ENCODE measurements at regions not wholly inside any gene's neighbourhood (a gene's known extent, or its start where the extent isn't known, plus 50 kb on each side); places are given as distances from the start of the nearest gene placed in this dataset.

DNA sequence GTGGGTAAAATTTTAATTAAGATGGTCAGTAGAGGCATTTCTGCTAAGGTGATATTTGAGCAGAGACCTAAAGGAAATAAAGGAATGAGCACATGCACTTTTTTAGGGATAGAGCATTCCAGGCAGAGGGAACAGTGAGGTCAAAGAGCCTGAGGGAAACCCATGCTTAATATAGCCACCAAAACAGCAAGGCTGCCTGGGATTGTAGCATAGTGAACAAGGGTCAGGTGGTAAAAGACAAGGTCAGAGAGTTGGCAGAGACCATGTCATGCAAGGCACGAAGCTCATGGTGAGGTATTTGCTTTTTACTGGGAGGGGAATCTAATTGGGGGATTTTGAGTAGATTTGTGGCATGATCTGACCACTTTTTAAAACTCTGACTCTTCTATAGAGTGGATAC is 344.6 kb upstream of the LRRC7 start:
- Histone ChIP-seq H3K27ac (no peak overlapping the region), H3K4me1 (ENCODE audit: low read depth) (no peaks in the 10 kb centered on the region), H3K36me3 (no peaks in the 10 kb centered on the region), H3K27me3 (no peaks in the 10 kb centered on the region), H3K4me3 (no peak overlapping the region), H3K9me3 (ENCODE audit: low read depth) (no peaks in the 10 kb centered on the region)
- TF ChIP-seq CTCF (IDR thresholded peaks at IDR 0.05; ENCODE audit: low read depth, low read length) = no peak
- no peak for DNase-seq (ENCODE audit: low read depth in 1 of 2, low spot score in 1 of 2)

DNA sequence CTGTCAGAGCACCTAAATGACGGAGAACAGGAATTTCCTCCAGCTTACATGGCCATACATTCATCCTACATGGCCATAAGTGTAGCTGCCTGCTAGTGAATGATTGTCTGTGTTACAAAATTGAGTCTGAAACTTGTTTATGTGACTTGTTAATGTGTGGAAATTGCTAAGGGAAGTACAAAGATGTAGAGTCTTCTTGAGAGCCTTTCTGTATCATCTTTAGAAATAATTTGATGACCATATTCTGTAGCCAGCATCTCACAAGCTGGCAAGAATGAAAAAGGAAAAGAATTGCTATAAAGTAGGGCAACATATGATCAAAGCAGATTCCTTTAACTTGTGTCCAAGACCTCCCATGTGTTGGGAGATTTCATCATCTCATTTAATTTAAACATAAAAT is 339.2 kb upstream of the LRRC7 start:
- Histone ChIP-seq H3K9me3 (ENCODE audit: low read depth) (no peaks in the 10 kb centered on the region), H3K4me3 (no peak overlapping the region), H3K4me1 (ENCODE audit: low read depth) (peaks cover 12% of the 10 kb centered on the region), H3K27ac (no peak overlapping the region), H3K36me3 (no peaks in the 10 kb centered on the region), H3K27me3 (no peaks in the 10 kb centered on the region)
- no peak for DNase-seq (ENCODE audit: low read depth in 1 of 2, low spot score in 1 of 2)
- TF ChIP-seq CTCF (IDR thresholded peaks at IDR 0.05; ENCODE audit: low read depth, low read length) = no peak

DNA sequence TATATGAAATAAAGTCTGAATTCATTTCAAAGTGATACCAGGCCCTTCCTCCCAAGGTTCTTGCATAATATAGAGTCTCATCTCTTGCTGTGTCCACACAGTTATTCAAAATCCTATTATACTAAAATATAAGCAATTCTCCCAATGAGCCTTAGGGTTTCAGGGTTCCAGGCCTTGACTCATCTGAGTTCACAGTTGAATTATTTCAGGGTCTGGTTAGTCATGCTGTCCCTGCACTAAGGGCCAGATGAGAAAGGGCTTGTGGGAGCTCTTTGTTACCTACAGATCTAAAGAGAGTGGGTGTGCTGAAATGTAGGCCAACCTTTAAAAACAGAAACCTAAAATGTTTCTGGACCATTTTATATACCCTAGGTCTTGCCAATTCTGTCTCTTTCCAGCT is 337.5 kb upstream of the LRRC7 start:
- no peaks in the 10 kb centered on the region for H3K27me3 ChIP-seq
- H3K36me3 ChIP-seq = no peaks in the 10 kb centered on the region
- no peak for TF ChIP-seq CTCF (IDR thresholded peaks at IDR 0.05; ENCODE audit: low read depth, low read length)

DNA sequence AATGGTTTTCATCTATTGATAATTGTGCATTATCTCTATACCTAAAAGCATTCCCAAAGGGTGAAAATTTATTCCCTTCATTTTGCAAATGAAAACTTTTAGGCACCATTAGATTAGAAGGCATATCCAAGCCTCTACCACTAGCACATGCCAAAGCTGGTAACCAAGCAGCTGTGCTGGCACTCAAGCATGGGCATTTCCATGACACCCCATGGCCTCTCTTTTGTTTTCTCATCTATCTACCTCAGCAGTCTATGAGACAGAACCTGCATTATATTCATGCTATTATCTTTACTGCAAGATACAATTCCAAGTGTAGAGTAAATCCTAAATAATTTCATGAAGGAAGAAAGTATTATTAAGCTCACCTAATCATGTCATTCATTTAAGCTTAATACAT is 334.3 kb upstream of the LRRC7 start:
- TF ChIP-seq CTCF (IDR thresholded peaks at IDR 0.05; ENCODE audit: low read depth, low read length) = no peak
- Histone ChIP-seq H3K9me3 (ENCODE audit: low read depth) (no peaks in the 10 kb centered on the region), H3K27me3 (no peaks in the 10 kb centered on the region), H3K4me1 (ENCODE audit: low read depth) (peaks cover 12% of the 10 kb centered on the region), H3K27ac (no peak overlapping the region), H3K4me3 (no peak overlapping the region), H3K36me3 (no peaks in the 10 kb centered on the region)
- no peak for DNase-seq (ENCODE audit: low read depth in 1 of 2, low spot score in 1 of 2)

More for the DNA sequence above, 337.5 kb upstream of the LRRC7 start:
- H3K27ac ChIP-seq = no peak overlapping the region
- peaks cover 12% of the 10 kb centered on the region for H3K4me1 ChIP-seq (ENCODE audit: low read depth)
- H3K9me3 ChIP-seq (ENCODE audit: low read depth) = no peaks in the 10 kb centered on the region
- no peak for DNase-seq (ENCODE audit: low read depth in 1 of 2, low spot score in 1 of 2)
- no peak overlapping the region for H3K4me3 ChIP-seq

GRCh38 chr1:69244211-69244610 is 323.5 kb upstream of the LRRC7 start:
- no peak overlapping the region for H3K4me3 ChIP-seq
- H3K36me3 ChIP-seq = no peaks in the 10 kb centered on the region
- H3K4me1 ChIP-seq (ENCODE audit: low read depth) = peaks cover 11% of the 10 kb centered on the region
- H3K27ac ChIP-seq = no peak overlapping the region
- H3K27me3 ChIP-seq = no peaks in the 10 kb centered on the region
- H3K9me3 ChIP-seq (ENCODE audit: low read depth) = no peaks in the 10 kb centered on the region
- DNase-seq (ENCODE audit: low read depth in 1 of 2, low spot score in 1 of 2) = peak in 1 of 2 donors; percentile 18
- no peak for TF ChIP-seq CTCF (IDR thresholded peaks at IDR 0.05; ENCODE audit: low read depth, low read length)

GRCh38 chr1:69246109-69246508 is 321.6 kb upstream of the LRRC7 start:
- Histone ChIP-seq H3K36me3 (no peaks in the 10 kb centered on the region), H3K9me3 (ENCODE audit: low read depth) (no peaks in the 10 kb centered on the region), H3K27me3 (no peaks in the 10 kb centered on the region), H3K4me1 (ENCODE audit: low read depth) (peaks cover 11% of the 10 kb centered on the region), H3K27ac (no peak overlapping the region), H3K4me3 (no peak overlapping the region)
- no peak for TF ChIP-seq CTCF (IDR thresholded peaks at IDR 0.05; ENCODE audit: low read depth, low read length)
- no peak for DNase-seq (ENCODE audit: low read depth in 1 of 2, low spot score in 1 of 2)

Measured in cardiac muscle cell (in vitro differentiated cells and primary cell).